Panc1 (cell line): ENCODE measurements at regions not wholly inside any gene's neighbourhood (a gene's known extent, or its start where the extent isn't known, plus 50 kb on each side); places are given as distances from the start of the nearest gene placed in this dataset.

Experiments
- ATAC-seq: fragments of 200-7000 bp; cut with Tn5 transposase; 2 replicates; pipeline ENCODE4 v1.9.1; 2020; ENCODE audit warnings: mild to moderate bottlenecking, moderate library complexity
- BruUV-seq: library from RNA; stranded (reverse); fragments of 400-500 nt; replicated peaks from 2 replicates; lab custom pipeline; 2021; lab: Mats Ljungman, UMichigan
- CTCF ChIA-PET: fragments of 300-600 bp; sonication (Branson Sonifier 250); formaldehyde crosslinking; loops from one replicate; lab custom pipeline; 2022; ENCODE audit warnings: antibody characterized with exemption; lab: Charles Lee
- POLR2A ChIA-PET: fragments of 300-600 bp; sonication (Branson Sonifier 250); formaldehyde crosslinking; loops from one replicate; lab custom pipeline; 2022; ENCODE audit warnings: antibody characterized with exemption; lab: Charles Lee
- DNase-seq: peaks from one replicate; pipeline ENCODE4 v3.0.0-alpha.2; 2010; ENCODE audit warnings: low read depth, low spot score
- H3K27ac ChIP-seq: 2 replicates; pipeline ENCODE4 v1.5.1; 2011; ENCODE audit warnings: mild to moderate bottlenecking, low read length, inconsistent platforms
- H3K27me3 ChIP-seq: fragments of 200-500 bp; sonication (Bioruptor generic); 2 replicates; pipeline ENCODE4 v1.6.0; 2014; ENCODE audit warnings: low read length, inconsistent platforms; ENCODE audit not compliant: control insufficient read depth, insufficient read depth
- H3K36me3 ChIP-seq: fragments of 200-500 bp; sonication (Bioruptor generic); 2 replicates; pipeline ENCODE4 v1.5.1; 2014; ENCODE audit warnings: inconsistent platforms, mild to moderate bottlenecking, low read length, moderate library complexity; ENCODE audit not compliant: control insufficient read depth, insufficient read depth
- H3K4me1 ChIP-seq: 2 replicates; pipeline ENCODE4 v1.5.1; 2011; ENCODE audit warnings: inconsistent platforms, mild to moderate bottlenecking, low read length, moderate library complexity; ENCODE audit not compliant: control insufficient read depth, insufficient read depth
- H3K4me3 ChIP-seq, 2 experiments: 2 replicates each; pipeline ENCODE4 v1.5.1; 2011 to 2012; ENCODE audit warnings: low read depth in 2 of 2, low read length in 2 of 2, mild to moderate bottlenecking in 2 of 2, inconsistent platforms in 1 of 2, moderate library complexity in 1 of 2
- H3K9me3 ChIP-seq: fragments of 200-500 bp; sonication (Bioruptor generic); 2 replicates; pipeline ENCODE4 v1.5.1; 2014; ENCODE audit warnings: low read depth, mild to moderate bottlenecking, inconsistent platforms, low read length, moderate library complexity; ENCODE audit not compliant: control insufficient read depth, insufficient read depth
- CTCF ChIP-seq: fragments of 450-650 bp; IDR thresholded peaks from 2 replicates; pipeline ENCODE4 v1.5.1; 2017; ENCODE audit warnings: mild to moderate bottlenecking
- POLR2AphosphoS5 ChIP-seq: IDR thresholded peaks from 2 replicates; pipeline ENCODE4 v1.6.1; 2012; ENCODE audit warnings: mild to moderate bottlenecking, low read depth, low read length, moderate library complexity
- REST ChIP-seq, 2 experiments: IDR thresholded peaks; 2 replicates each; pipeline ENCODE4 v1.6.1; 2011 to 2012; ENCODE audit warnings: low read depth in 2 of 2, control low read depth in 1 of 2, low read length in 1 of 2, mild to moderate bottlenecking in 1 of 2, moderate library complexity in 1 of 2; ENCODE audit not compliant: insufficient read depth in 1 of 2
- SIN3A ChIP-seq: IDR thresholded peaks from 2 replicates; pipeline ENCODE4 v1.6.1; 2012; ENCODE audit warnings: low read depth, mild to moderate bottlenecking, low read length, moderate library complexity, borderline replicate concordance; ENCODE audit not compliant: insufficient read depth
- TCF7L2 ChIP-seq: IDR thresholded peaks from 2 replicates; pipeline ENCODE4 v1.6.1; 2011; ENCODE audit warnings: mild to moderate bottlenecking, low read depth, low read length, inconsistent platforms
- in situ Hi-C: cut with HindIII; loops from 2 replicates; pipeline ENCODE4 v1.10.0; 2016; ENCODE audit warnings: low sequenced_read_pairs, low pct_unique_long_range_greater_than_20kb
- intact Hi-C: fragments of 100-400 bp; cut with micrococcal nuclease; formaldehyde crosslinking; loops from one replicate; pipeline ENCODE4 v1.10.0; 2022; ENCODE audit not compliant: unreplicated experiment

- Histone ChIP-seq H3K27ac (no peak overlapping the region), H3K36me3 (no peaks in the 10 kb centered on the region), H3K4me3 (no peak overlapping the region), H3K27me3 (no peaks in the 10 kb centered on the region), H3K9me3 (no peaks in the 10 kb centered on the region), H3K4me1 (no peaks in the 10 kb centered on the region)
- no peak for ATAC-seq
- TF ChIP-seq TCF7L2 (no peak), SIN3A (no peak), CTCF (no peak), POLR2AphosphoS5 (no peak), REST (IDR thresholded peaks at IDR 0.05; ENCODE audit: insufficient read depth in 1 of 2, low read depth in 2 of 2, low read length in 1 of 2) (no peak)
- in situ Hi-C loops (no loop called here), intact Hi-C loops (no loop called here)
- no TSS peak for BruUV-seq
- CTCF ChIA-PET, result no interaction called here
- POLR2A ChIA-PET, result no interaction called here
- DNase-seq, result no peak
Measured at GRCh38 chr18:72651033-72651432, 106.9 kb upstream of the CBLN2 start.

GRCh38 chr18:72648481-72648960, 104.4 kb upstream of the CBLN2 start:
- CTCF ChIA-PET, result no interaction called here
- in situ Hi-C loops, result no loop called here

More at GRCh38 chr18:72648481-72648960, 104.4 kb upstream of the CBLN2 start:
- BruUV-seq, result no TSS peak
- Histone ChIP-seq H3K9me3 (no peaks in the 10 kb centered on the region), H3K4me3 (no peak overlapping the region), H3K27me3 (no peaks in the 10 kb centered on the region), H3K36me3 (no peaks in the 10 kb centered on the region), H3K27ac (no peak overlapping the region), H3K4me1 (no peaks in the 10 kb centered on the region)
- no peak for DNase-seq
- no peak for TF ChIP-seq POLR2AphosphoS5
- no peak for TF ChIP-seq TCF7L2
- TF ChIP-seq CTCF, result no peak
- TF ChIP-seq REST (IDR thresholded peaks at IDR 0.05; ENCODE audit: insufficient read depth in 1 of 2, low read depth in 2 of 2, low read length in 1 of 2), result no peak
- no peak for TF ChIP-seq SIN3A
- POLR2A ChIA-PET, result no interaction called here
- intact Hi-C loops, result no loop called here
- no peak for ATAC-seq
